ENCODE measurements at regions not wholly inside any gene's neighbourhood (a gene's known extent, or its start where the extent isn't known, plus 50 kb on each side); places are given as distances from the start of the nearest gene placed in this dataset.
"Not testable (repeated sequence)": the region's sequence is repeated elsewhere in the genome, so short reads cannot be mapped to it uniquely, and the experiment has no call there.

DNA sequence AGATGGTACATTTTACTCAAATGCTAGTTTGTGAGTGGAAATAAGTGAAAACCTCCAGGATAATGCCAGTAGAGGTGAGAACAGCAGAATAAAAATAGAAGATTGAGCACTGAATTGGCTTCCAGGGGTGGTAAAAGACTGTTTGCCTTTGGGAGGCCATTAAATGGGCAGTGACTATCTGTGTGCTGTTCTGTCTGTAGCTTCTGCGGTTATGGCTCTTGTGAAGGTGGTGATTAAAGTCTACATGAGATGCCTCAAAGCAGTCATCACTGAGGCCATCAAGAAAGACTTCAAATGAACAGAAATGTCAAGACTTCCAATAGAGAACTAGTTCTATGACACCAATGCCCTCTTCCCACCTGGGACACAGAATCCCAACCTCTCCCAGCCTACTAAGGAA, 108.8 kb downstream of the EFHB start:
- no peak for DNase-seq

DNA sequence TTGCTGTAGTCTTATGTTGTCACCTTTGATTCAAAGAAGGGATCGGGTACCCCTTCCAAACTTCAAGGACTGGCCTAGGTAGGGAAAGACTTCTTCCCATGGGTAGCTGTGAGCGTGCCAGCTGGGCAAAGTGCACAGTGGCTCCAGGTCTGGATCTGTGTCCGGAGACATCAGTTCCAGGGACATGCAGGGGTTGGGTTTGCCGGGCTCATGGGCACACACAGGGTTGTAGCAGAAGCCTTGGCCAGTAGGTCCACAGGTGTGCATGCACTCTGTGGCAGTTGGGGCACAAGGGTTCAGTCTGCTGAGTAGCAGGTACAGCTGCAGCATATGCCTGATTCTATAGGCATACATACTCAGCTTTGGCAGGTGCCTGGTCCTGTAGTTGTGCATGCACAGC, 111.2 kb downstream of the EFHB start:
- no peak for DNase-seq

DNA sequence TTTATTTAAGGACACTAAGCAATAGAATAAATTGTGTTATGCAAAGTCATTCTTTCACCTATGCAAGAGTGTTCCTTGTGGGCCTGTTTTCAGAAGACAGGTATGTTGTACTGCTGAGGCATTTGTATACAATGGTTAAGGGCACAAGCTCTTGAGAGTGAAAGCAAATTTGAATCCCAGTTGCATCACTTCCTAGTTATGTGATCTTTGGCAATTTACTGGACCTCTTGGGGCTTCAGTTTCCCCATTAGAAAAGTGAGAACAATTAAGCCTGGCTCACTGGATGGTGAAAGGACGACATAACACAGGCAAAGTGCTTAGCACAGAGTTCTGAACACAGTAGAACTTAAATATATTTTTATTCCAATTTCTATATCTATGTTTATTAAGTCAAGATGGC, 117.4 kb downstream of the EFHB start:
- DNase-seq = no peak

DNA sequence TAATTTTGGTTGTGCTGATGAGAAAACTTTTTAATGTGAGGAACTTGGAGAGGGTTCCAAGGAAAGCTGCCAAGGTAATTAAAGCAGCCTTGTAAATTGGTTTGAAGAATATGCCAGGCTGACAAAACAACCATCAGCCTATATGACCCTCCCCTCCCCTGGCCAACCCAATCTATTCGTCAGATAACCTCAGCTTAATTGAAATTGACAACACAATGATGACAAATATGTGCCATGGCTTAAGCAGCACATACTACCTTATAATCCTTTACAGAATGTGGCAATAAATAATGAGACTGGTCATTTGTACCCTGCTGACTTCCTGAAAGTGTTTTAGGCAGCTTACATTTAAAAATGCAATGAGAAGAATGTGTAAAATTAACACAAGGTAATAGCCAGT, 118.2 kb downstream of the EFHB start:
- no peak for DNase-seq

DNA sequence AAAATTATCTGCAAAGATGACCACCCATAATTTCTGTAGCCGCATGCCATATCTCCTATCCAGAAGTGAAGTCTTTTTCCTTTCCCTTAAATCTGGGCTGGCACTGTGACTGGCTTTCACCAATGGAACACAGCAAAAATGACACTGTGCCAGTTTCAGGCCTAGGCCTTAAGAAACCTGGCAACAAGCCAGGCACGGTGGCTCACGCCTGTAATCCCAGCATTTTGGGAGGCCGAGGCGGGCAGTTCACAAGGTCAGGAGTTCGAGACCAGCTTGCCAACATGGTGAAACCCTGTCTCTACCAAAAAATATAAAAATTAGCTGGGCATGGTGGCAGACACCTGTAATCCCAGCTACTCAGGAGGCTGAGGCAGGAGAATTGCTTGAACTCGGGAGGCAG, 120.3 kb downstream of the EFHB start:
- not testable (repeated sequence) for DNase-seq

- DNase-seq = no peak
Measured at GRCh38 chr3:19811689-19812088, 122.3 kb downstream of the EFHB start.

DNA sequence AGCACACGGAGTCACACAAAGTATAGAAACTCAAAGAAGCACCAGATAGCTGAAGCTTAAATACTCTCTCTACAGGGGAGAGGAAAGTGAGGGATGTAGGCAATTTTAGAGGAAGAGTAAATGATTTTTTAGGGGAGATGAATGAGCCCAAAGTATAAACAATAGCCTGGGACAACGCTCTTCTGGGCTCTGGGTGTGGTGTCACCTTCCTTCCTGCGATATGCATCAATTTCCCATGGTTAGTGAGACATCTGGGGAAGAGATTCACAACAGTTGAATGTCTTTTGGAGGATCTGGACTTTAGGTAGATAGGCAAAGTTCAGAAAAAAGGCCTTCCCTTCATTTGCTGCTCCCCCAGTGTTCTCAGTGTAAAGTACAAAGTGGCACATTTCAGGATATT, 125.2 kb downstream of the EFHB start:
- no peak for DNase-seq

DNA sequence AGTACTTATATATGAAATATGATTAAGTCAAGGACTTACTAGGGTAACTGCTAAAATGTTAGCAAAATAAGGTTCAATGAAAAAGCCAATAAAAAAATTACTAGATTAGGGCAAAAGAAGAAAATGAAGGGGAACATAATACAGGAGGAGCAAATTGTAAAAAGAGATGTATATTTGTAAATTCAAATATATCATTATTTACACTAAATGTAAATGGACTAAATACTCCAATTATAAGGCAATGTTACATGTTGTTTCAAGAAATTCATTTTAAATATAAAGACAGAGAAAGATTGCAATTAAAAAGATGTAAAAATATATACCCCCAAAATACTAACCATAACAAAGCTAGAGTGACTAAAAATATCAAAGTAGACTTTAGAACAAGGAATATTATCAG, 134.1 kb downstream of the EFHB start:
- DNase-seq = no peak

GRCh38 chr3:19799115-19799514, 134.9 kb downstream of the EFHB start:
- DNase-seq = no peak

GRCh38 chr3:19798324-19798723, 135.7 kb downstream of the EFHB start:
- DNase-seq = no peak

- DNase-seq = no peak
Measured at GRCh38 chr3:19792388-19792787, 141.6 kb downstream of the EFHB start.

GRCh38 chr3:19775765-19776164, 158.3 kb downstream of the EFHB start:
- no peak for DNase-seq

- DNase-seq = no peak
Measured at GRCh38 chr3:19769694-19770093, 164.3 kb downstream of the EFHB start.

DNA sequence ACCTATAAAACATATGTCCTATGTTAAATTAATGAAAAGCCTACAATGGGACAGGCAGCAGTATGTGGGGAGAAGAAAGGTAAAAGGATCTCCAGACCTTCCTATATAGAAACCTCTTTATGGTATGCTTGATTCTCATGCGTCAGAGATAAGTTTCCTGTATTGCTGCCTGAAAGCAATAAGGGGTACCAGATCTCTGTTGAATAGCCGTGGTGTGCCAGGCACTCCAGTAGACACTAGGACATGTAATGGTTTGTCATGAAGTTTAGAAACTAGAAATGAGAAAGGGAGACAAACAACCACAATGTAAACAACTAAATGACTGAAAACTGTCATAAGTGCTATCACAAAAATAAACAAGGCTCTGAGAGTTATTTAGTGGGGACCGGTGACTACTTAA, 168.1 kb downstream of the EFHB start:
- DNase-seq = no peak

- peak; percentile 29 for DNase-seq
Measured at GRCh38 chr3:19757773-19758172, 176.2 kb downstream of the EFHB start.

DNA sequence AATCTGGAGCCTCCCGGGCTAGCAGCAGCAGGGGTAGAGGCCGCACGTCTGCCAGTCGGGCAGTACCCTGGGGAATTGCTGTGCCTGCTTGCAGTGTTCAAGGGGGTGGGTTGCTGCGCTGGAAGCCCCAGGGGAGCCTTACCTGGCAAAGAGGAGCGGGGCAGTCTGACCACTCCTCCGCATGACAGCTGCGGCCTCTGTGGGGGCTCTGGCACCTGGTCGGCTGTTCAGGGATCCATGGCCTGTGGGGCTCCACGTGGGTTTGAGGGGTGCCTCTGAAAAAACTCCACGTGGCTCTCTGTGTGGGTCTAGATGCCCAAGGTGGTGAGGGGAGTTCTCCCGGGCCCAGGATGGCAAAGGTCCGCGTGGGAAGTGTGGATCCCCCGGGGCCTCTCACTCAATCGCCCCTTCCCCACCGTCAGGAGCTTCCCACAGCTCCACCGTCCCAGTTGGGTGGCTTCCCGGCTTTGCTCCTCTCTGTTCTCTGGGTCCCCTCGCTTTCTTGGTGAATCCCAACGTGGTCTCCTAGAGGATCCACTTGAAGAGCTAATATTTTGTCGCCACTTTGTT, 184.5 kb downstream of the EFHB start:
- no peak for DNase-seq

GRCh38 chr3:19748782-19749447, 185.1 kb downstream of the EFHB start:
- no peak for DNase-seq

GRCh38 chr3:19744047-19744446, 190.0 kb downstream of the EFHB start:
- no peak for DNase-seq

GRCh38 chr3:19742935-19743334, 191.1 kb downstream of the EFHB start:
- no peak for DNase-seq

GRCh38 chr3:19739504-19739903, 194.5 kb downstream of the EFHB start:
- no peak for DNase-seq

- DNase-seq = no peak
Measured at GRCh38 chr3:19738846-19739245, 195.2 kb downstream of the EFHB start.

DNA sequence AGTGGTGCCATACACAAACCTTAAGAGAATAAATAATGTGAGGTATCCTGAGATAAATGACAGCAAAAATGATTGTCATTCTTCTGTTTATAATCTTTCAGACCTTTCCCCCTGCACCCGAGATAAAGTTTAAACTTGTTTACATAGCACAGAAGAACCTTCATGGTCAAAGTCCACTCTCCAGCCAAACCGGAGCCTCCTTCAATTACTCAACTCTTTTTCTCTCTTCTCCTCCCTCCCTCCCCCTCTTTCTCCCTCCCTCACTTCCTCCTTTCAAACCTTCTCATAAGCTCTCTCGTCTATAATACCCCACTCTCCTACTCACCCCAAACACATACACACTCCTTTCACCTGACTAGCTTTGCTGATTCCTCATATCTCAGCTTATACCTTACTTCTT, 198.9 kb downstream of the EFHB start:
- DNase-seq = no peak

- DNase-seq = no peak
Measured at GRCh38 chr3:19734453-19734852, 199.6 kb downstream of the EFHB start.

- no peak for DNase-seq
Measured at GRCh38 chr3:19725000-19725399, 209.0 kb downstream of the EFHB start.

- no peak for DNase-seq
Measured at GRCh38 chr3:19717736-19718135, 216.3 kb downstream of the EFHB start.
